ENCODE measurements at regions not wholly inside any gene's neighbourhood (a gene's known extent, or its start where the extent isn't known, plus 50 kb on each side); places are given as distances from the start of the nearest gene placed in this dataset.

DNA sequence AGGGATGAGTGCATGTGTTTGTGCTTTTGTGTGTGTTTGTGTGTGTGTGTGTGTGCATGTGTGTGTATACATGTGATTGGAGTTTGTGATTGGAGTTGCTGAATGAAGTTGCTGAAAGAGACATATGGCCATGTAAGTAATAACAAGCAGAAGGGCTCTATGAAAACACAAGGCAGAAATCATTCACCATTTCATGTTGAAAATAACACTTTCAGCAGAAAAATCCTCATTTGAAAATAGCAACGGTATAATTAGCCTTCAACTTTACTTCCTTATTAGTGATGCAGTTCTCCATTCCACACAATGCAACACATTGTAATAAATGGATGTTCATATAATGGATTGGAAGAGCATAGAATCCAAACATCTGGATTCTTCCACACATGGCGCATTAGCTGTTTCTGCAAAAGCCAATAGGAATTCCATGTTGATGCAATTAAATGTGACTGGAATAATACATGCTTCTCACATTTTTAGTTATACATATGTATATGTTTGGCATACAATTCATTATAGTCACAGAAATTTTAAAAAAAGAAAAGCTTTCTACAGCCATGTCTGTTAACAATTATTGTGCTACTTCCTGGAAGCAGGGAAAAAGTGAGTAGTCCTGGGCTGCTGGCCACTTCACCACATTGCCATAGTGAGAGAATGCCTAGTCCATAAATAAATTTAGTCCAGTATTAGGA, 538.0 kb downstream of the LTN1 start:
- TF ChIP-seq, protein P1, sequence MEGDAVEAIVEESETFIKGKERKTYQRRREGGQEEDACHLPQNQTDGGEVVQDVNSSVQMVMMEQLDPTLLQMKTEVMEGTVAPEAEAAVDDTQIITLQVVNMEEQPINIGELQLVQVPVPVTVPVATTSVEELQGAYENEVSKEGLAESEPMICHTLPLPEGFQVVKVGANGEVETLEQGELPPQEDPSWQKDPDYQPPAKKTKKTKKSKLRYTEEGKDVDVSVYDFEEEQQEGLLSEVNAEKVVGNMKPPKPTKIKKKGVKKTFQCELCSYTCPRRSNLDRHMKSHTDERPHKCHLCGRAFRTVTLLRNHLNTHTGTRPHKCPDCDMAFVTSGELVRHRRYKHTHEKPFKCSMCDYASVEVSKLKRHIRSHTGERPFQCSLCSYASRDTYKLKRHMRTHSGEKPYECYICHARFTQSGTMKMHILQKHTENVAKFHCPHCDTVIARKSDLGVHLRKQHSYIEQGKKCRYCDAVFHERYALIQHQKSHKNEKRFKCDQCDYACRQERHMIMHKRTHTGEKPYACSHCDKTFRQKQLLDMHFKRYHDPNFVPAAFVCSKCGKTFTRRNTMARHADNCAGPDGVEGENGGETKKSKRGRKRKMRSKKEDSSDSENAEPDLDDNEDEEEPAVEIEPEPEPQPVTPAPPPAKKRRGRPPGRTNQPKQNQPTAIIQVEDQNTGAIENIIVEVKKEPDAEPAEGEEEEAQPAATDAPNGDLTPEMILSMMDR (IDR thresholded peaks at IDR 0.05), result no peak
- no peak for TF ChIP-seq EZH2 (IDR thresholded peaks at IDR 0.05; ENCODE audit: borderline replicate concordance, insufficient read depth, low read depth, low read length, poor library complexity, severe bottlenecking)
